HEK293 (cell line): ENCODE measurements at regions not wholly inside any gene's neighbourhood (a gene's known extent, or its start where the extent isn't known, plus 50 kb on each side); places are given as distances from the start of the nearest gene placed in this dataset.

Source experiments
- CTCF ChIA-PET: fragments of 350-600 bp; formaldehyde crosslinking; extraction: SDS; loops from one replicate; lab custom pipeline; 2021; ENCODE audit warnings: antibody characterized with exemption; lab: Yijun Ruan, JAX
- POLR2A ChIA-PET: fragments of 300-600 bp; formaldehyde crosslinking; extraction: SDS; loops from one replicate; lab custom pipeline; 2020; ENCODE audit warnings: antibody characterized with exemption, inconsistent platforms; lab: Yijun Ruan, JAX
- H3K27ac ChIP-seq: fragments of 200-500 bp; sonication (Bioruptor generic); 2 replicates; pipeline ENCODE4 v1.5.1; 2014; ENCODE audit warnings: low read depth, low read length, control low read depth, inconsistent platforms; ENCODE audit errors: extremely low read depth
- H3K36me3 ChIP-seq, 2 experiments: fragments of 200-500 bp in 1 of 2; sonication (Bioruptor generic) in 1 of 2; 1 replicate in 1 of 2; 2 replicates in 1 of 2; pipeline ENCODE4 v1.5.1; 2014 to 2017; ENCODE audit warnings: inconsistent platforms in 2 of 2, low read length in 2 of 2; ENCODE audit not compliant: control insufficient read depth in 2 of 2, insufficient read depth in 1 of 2
- H3K4me1 ChIP-seq: fragments of 200-500 bp; sonication (Bioruptor generic); 2 replicates; pipeline ENCODE4 v1.5.1; 2014; ENCODE audit warnings: mild to moderate bottlenecking, low read length, inconsistent platforms; ENCODE audit not compliant: control insufficient read depth, insufficient read depth
- H3K4me3 ChIP-seq: 2 replicates; pipeline ENCODE4 v1.5.1; 2011; ENCODE audit warnings: low read depth, mild to moderate bottlenecking, control low read depth, low read length, moderate library complexity
- H3K9me3 ChIP-seq: fragments of 200-500 bp; sonication (Bioruptor generic); 2 replicates; pipeline ENCODE4 v1.5.1; 2014; ENCODE audit warnings: low read depth, low read length, inconsistent platforms; ENCODE audit not compliant: control insufficient read depth, insufficient read depth
- GLIS1 ChIP-seq: fragments of 450-650 bp; formaldehyde crosslinking; IDR thresholded peaks from 2 replicates; pipeline ENCODE4 v1.5.1; 2016; ENCODE audit warnings: missing biosample characterization, missing genetic modification characterization
- HOXA7 ChIP-seq: sonication (generic); formaldehyde crosslinking; IDR thresholded peaks from 2 replicates; pipeline ENCODE4 v1.8.1; 2022; ENCODE audit warnings: missing genetic modification reagents, borderline replicate concordance
- REPIN1 ChIP-seq: fragments of 450-650 bp; formaldehyde crosslinking; IDR thresholded peaks from 2 replicates; pipeline ENCODE4 v1.5.1; 2017; ENCODE audit warnings: missing biosample characterization, missing genetic modification characterization, low read depth
- SCRT1 ChIP-seq: fragments of 450-650 bp; formaldehyde crosslinking; IDR thresholded peaks from 2 replicates; pipeline ENCODE4 v1.5.1; 2016; ENCODE audit warnings: missing biosample characterization, missing genetic modification characterization, borderline replicate concordance
- ZNF19 ChIP-seq: fragments of 450-650 bp; formaldehyde crosslinking; IDR thresholded peaks from 2 replicates; pipeline ENCODE4; 2016; ENCODE audit warnings: missing biosample characterization, missing genetic modification characterization, low read depth
- ZNF324 ChIP-seq: fragments of 450-650 bp; formaldehyde crosslinking; IDR thresholded peaks from 2 replicates; pipeline ENCODE4 v1.5.1; 2016; ENCODE audit warnings: missing biosample characterization, missing genetic modification characterization
- ZNF350 ChIP-seq: fragments of 450-650 bp; formaldehyde crosslinking; IDR thresholded peaks from 2 replicates; pipeline ENCODE4 v1.5.0; 2017; ENCODE audit warnings: missing biosample characterization, mild to moderate bottlenecking, missing genetic modification characterization
- ZNF585B ChIP-seq: fragments of 450-650 bp; formaldehyde crosslinking; IDR thresholded peaks from 2 replicates; pipeline ENCODE4 v1.5.1; 2016; ENCODE audit warnings: missing biosample characterization, missing genetic modification characterization
- ZNF600 ChIP-seq: fragments of 450-650 bp; formaldehyde crosslinking; IDR thresholded peaks from 2 replicates; pipeline ENCODE4 v1.5.1; 2016; ENCODE audit warnings: missing biosample characterization, missing genetic modification characterization
- ZNF660 ChIP-seq: fragments of 450-650 bp; IDR thresholded peaks from 2 replicates; pipeline ENCODE4 v1.5.1; 2018; ENCODE audit warnings: missing biosample characterization, mild to moderate bottlenecking, missing genetic modification characterization
- ZNF664 ChIP-seq: fragments of 450-650 bp; formaldehyde crosslinking; IDR thresholded peaks from 2 replicates; pipeline ENCODE4 v1.5.1; 2016; ENCODE audit warnings: missing biosample characterization, missing genetic modification characterization
- ZNF776 ChIP-seq: fragments of 450-650 bp; formaldehyde crosslinking; IDR thresholded peaks from 2 replicates; pipeline ENCODE4 v1.5.0; 2017; ENCODE audit warnings: missing biosample characterization, missing genetic modification characterization, borderline replicate concordance
- ZNF791 ChIP-seq: fragments of 450-650 bp; formaldehyde crosslinking; IDR thresholded peaks from 2 replicates; pipeline ENCODE4 v1.5.1; 2016; ENCODE audit warnings: missing biosample characterization, missing genetic modification characterization
- ZSCAN30 ChIP-seq: fragments of 450-650 bp; IDR thresholded peaks from 2 replicates; pipeline ENCODE4 v1.5.1; 2018; ENCODE audit warnings: missing biosample characterization, mild to moderate bottlenecking, missing genetic modification characterization, moderate library complexity
- TF ChIP-seq, protein P1 (sequence below): fragments of 450-650 bp; IDR thresholded peaks from 2 replicates; pipeline ENCODE4 v1.5.1; 2018; ENCODE audit warnings: missing biosample characterization, mild to moderate bottlenecking, missing genetic modification characterization
- TF ChIP-seq, protein P2 (sequence below): fragments of 450-650 bp; formaldehyde crosslinking; IDR thresholded peaks from 2 replicates; pipeline ENCODE4 v1.5.1; 2016; ENCODE audit warnings: missing biosample characterization, missing genetic modification characterization
- TF ChIP-seq, protein P3 (sequence below): sonication (generic); formaldehyde crosslinking; IDR thresholded peaks from 2 replicates; pipeline ENCODE4 v1.8.1; 2022; ENCODE audit warnings: mild to moderate bottlenecking, moderate library complexity, missing genetic modification reagents
- TF ChIP-seq, protein P4 (sequence below): fragments of 450-650 bp; formaldehyde crosslinking; IDR thresholded peaks from 2 replicates; pipeline ENCODE4; 2016; ENCODE audit warnings: missing biosample characterization, missing genetic modification characterization
- TF ChIP-seq, protein P5 (sequence below): fragments of 450-650 bp; IDR thresholded peaks from 2 replicates; pipeline ENCODE4 v1.5.1; 2018; ENCODE audit warnings: missing biosample characterization, missing genetic modification characterization

DNA sequence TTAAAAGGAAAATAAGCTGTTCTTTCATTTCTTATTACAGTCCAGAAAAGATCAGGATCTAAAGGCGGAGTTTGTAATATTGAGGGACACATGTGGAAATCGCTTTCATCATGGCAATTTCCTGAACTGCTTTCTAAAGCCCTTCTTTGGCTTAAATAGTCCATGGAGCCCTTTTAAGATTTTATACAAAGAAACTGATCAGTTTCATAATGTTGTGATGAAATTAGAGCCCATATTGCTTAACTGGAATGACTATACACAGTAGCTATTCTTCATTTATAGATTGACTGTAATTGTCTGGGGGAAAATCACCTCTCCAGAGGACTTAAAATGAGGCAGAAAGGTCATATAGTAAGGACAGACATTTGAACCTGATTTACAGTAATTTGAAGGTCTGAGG lies 322.2 kb downstream of the ETAA1 start (continued):
- TF ChIP-seq SCRT1 (tag by site-specific recombination): no peak
- no peak for TF ChIP-seq ZSCAN30 (tag by site-specific recombination)
- TF ChIP-seq, protein P1, sequence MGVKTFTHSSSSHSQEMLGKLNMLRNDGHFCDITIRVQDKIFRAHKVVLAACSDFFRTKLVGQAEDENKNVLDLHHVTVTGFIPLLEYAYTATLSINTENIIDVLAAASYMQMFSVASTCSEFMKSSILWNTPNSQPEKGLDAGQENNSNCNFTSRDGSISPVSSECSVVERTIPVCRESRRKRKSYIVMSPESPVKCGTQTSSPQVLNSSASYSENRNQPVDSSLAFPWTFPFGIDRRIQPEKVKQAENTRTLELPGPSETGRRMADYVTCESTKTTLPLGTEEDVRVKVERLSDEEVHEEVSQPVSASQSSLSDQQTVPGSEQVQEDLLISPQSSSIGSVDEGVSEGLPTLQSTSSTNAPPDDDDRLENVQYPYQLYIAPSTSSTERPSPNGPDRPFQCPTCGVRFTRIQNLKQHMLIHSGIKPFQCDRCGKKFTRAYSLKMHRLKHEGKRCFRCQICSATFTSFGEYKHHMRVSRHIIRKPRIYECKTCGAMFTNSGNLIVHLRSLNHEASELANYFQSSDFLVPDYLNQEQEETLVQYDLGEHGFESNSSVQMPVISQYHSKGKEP (tag by site-specific recombination): no peak

DNA sequence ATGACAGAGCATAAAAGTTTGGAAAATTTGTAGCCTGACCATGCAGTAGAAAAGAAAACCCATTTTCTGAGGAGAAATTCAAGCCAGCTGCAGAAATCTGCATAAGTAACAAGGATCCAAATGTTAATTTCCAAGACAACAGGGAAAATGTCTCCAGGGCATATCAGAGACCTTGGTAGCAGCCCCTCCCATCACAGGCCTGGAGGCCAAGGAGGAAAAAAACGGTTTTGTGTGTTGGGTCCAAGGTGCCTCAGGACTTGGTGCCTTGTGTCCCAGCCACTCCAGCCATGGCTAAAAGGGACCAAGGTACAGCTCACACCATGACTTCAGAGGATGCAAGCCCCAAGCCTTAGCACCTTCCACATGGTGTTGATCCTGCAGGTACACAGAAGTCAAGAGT lies 324.4 kb downstream of the ETAA1 start:
- H3K4me1 ChIP-seq: no peaks in the 10 kb centered on the region
- no peaks in the 10 kb centered on the region for H3K9me3 ChIP-seq
- no peak overlapping the region for H3K27ac ChIP-seq
- no peaks in the 10 kb centered on the region for H3K36me3 ChIP-seq
- no peak overlapping the region for H3K4me3 ChIP-seq
- TF ChIP-seq ZNF791 (tag by site-specific recombination) (no peak), ZNF585B (tag by site-specific recombination) (peak; percentile 59)
- ChIA-PET POLR2A (no interaction called here), CTCF (no interaction called here)

DNA sequence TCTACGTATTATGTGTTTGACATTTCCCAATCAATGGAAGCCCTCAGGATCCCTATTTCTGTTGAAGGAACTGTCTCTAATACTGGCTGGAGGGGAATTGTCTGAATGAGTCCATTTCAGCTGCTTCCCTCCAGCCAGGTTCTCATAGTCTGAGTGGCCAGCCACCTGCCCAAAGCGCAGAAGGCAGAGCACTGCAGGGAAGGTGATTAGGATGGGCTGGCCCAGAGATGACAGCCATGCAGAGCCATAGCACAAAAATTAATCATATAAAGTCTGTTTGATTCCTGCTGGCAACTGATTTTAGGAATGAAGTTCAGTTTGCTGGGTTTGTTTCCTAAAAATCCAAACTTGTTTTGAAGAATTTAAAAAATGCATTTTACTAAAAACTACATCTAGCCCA lies 327.1 kb downstream of the ETAA1 start:
- H3K9me3 ChIP-seq: no peaks in the 10 kb centered on the region
- TF ChIP-seq, protein P2, sequence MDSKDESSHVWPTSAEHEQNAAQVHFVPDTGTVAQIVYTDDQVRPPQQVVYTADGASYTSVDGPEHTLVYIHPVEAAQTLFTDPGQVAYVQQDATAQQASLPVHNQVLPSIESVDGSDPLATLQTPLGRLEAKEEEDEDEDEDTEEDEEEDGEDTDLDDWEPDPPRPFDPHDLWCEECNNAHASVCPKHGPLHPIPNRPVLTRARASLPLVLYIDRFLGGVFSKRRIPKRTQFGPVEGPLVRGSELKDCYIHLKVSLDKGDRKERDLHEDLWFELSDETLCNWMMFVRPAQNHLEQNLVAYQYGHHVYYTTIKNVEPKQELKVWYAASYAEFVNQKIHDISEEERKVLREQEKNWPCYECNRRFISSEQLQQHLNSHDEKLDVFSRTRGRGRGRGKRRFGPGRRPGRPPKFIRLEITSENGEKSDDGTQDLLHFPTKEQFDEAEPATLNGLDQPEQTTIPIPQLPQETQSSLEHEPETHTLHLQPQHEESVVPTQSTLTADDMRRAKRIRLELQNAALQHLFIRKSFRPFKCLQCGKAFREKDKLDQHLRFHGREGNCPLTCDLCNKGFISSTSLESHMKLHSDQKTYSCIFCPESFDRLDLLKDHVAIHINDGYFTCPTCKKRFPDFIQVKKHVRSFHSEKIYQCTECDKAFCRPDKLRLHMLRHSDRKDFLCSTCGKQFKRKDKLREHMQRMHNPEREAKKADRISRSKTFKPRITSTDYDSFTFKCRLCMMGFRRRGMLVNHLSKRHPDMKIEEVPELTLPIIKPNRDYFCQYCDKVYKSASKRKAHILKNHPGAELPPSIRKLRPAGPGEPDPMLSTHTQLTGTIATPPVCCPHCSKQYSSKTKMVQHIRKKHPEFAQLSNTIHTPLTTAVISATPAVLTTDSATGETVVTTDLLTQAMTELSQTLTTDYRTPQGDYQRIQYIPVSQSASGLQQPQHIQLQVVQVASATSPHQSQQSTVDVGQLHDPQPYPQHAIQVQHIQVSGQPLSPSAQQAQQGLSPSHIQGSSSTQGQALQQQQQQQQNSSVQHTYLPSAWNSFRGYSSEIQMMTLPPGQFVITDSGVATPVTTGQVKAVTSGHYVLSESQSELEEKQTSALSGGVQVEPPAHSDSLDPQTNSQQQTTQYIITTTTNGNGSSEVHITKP (tag by site-specific recombination): no peak
- no peak for TF ChIP-seq ZNF776
- TF ChIP-seq ZNF664 (tag by site-specific recombination): no peak
- TF ChIP-seq, protein P3, sequence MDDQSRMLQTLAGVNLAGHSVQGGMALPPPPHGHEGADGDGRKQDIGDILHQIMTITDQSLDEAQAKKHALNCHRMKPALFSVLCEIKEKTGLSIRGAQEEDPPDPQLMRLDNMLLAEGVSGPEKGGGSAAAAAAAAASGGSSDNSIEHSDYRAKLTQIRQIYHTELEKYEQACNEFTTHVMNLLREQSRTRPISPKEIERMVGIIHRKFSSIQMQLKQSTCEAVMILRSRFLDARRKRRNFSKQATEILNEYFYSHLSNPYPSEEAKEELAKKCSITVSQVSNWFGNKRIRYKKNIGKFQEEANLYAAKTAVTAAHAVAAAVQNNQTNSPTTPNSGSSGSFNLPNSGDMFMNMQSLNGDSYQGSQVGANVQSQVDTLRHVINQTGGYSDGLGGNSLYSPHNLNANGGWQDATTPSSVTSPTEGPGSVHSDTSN: no peak
- no peak for TF ChIP-seq REPIN1 (tag by site-specific recombination)
- no peak for TF ChIP-seq ZNF600 (tag by site-specific recombination)
- no peak for TF ChIP-seq ZNF324 (tag by site-specific recombination)
- no peak for TF ChIP-seq GLIS1 (tag by site-specific recombination)
- no peak for TF ChIP-seq HOXA7
- TF ChIP-seq, protein P4, sequence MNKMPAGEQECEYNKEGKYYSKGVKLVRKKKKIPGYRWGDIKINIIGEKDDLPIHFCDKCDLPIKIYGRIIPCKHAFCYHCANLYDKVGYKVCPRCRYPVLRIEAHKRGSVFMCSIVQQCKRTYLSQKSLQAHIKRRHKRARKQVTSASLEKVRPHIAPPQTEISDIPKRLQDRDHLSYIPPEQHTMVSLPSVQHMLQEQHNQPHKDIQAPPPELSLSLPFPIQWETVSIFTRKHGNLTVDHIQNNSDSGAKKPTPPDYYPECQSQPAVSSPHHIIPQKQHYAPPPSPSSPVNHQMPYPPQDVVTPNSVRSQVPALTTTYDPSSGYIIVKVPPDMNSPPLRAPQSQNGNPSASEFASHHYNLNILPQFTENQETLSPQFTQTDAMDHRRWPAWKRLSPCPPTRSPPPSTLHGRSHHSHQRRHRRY: no peak
- TF ChIP-seq ZNF660 (tag by site-specific recombination): no peak
- TF ChIP-seq ZNF350 (tag by site-specific recombination): no peak
- TF ChIP-seq, protein P5, sequence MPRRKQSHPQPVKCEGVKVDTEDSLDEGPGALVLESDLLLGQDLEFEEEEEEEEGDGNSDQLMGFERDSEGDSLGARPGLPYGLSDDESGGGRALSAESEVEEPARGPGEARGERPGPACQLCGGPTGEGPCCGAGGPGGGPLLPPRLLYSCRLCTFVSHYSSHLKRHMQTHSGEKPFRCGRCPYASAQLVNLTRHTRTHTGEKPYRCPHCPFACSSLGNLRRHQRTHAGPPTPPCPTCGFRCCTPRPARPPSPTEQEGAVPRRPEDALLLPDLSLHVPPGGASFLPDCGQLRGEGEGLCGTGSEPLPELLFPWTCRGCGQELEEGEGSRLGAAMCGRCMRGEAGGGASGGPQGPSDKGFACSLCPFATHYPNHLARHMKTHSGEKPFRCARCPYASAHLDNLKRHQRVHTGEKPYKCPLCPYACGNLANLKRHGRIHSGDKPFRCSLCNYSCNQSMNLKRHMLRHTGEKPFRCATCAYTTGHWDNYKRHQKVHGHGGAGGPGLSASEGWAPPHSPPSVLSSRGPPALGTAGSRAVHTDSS (tag by site-specific recombination): no peak
- no peak for TF ChIP-seq ZNF19 (tag by site-specific recombination)
- H3K36me3 ChIP-seq: no peaks in the 10 kb centered on the region
- H3K4me1 ChIP-seq: no peaks in the 10 kb centered on the region
- ChIA-PET CTCF (interaction anchor here (0.9 kb wide), 1 partner anchor 10 kb away, joined by 3 read pairs; no protein-coding TSS in a partner anchor), POLR2A (no interaction called here)
- H3K27ac ChIP-seq: no peak overlapping the region
- no peak overlapping the region for H3K4me3 ChIP-seq
